ENCODE measurements at regions not wholly inside any gene's neighbourhood (a gene's known extent, or its start where the extent isn't known, plus 50 kb on each side); places are given as distances from the start of the nearest gene placed in this dataset.

- DNase-seq = no peak
These were observed 105.3 kb downstream of the FOXL1 start for GRCh38 chr16:86683441-86684194.

DNA sequence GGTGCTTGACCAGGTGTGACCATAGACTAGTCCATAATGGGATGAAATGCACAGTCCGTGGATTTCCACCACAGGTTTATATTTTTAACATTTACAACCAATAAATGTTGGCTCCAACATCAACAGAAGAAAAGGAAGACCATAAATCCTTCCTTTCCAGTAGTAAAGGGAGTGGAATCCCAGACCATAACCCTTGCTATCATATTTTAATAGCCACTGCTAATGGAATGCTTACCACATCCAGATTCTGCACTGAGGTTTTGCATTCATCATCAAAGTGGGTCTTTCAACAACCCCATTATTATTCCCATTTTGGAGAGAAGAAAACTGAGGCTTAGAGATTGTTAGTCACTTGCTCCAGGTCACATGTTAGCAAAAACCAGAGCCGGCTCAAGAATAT, 106.7 kb downstream of the FOXL1 start:
- DNase-seq = no peak

- DNase-seq = no peak
These were observed 112.6 kb downstream of the FOXL1 start for GRCh38 chr16:86690970-86691369.

DNA sequence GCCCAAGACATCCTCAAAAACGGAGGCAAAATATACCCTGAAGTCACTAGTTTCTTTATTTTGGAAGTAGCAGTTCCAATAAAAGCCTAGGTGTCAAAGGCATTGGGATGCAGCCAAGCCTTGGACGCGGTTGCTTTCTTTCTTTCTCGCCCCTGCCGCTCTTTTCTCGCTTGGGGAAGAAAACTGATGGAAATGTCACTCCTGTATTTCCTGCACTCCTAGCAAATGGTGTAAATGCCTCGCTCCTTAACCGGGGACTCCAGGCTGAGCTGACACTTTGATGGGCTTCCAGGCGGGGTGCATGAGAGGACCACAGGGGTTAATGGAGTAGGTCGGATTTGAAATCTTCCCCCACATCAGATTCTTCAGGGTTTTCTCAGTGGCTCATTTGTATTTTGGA, 114.1 kb downstream of the FOXL1 start:
- no peak for DNase-seq

GRCh38 chr16:86693033-86693432, 114.7 kb downstream of the FOXL1 start:
- DNase-seq = no peak

DNA sequence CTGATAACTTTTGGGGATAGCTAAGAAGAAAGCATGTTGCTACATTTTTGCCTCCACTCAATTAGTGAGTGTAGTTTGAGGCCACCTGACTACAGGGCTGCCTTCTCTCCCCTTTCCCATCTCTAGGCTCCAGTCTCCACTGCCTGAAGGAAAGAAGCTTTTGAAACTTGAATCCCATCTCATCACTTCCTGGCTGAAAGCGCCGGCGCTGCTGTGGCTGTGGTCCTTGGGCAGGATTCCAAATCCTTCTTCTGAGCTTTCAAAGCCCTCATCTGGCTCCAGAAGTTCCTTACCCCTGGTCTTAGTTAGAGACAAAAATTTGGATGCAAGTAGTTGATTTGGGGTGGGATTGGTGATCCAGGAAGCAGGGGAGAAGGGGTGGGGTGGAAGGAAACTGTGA, 119.4 kb downstream of the FOXL1 start:
- DNase-seq = no peak

GRCh38 chr16:86700046-86700945, 121.9 kb downstream of the FOXL1 start:
- DNase-seq = no peak

GRCh38 chr16:86701286-86701975, 123.1 kb downstream of the FOXL1 start:
- no peak for DNase-seq

GRCh38 chr16:86702824-86703588, 124.7 kb downstream of the FOXL1 start:
- no peak for DNase-seq

DNA sequence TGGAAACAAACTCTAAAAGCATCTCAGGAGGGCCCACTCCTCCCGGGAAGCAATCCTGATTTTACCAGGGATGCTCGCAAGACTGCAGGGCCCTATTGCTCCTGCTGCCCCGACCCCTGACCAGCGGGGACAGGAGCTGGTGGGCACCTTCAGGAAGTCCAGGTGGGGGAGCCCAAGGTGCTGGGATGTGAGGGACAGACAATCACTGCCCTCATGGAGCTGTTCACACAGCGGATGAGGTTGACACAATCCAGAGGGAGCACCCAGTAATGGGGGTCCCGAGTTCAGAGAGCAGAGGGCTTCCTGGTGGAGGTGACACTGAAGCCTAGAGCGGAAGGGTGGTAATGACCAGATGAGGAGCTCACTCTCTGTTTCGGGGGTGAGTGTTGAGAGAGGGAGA, 126.2 kb downstream of the FOXL1 start:
- DNase-seq = no peak

DNA sequence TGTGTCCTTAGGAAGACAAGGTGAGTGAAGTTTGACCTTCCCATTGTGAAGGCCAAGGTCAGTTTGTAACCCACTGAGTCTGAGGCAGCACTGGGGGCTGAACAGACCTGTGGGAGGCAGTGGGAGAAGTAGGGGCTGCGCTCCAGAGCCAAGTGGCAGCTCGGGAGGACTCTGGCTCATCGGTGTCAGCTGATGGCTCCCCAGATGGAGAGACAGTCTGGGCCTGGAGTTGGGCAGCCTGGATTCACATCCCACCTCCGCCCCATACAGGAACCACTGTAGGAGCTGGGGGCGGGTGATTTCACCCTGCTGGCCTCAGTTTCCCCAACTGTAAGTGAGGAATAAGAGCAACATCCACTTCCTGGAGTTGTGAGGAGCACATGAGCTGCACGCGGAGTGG, 128.4 kb downstream of the FOXL1 start:
- DNase-seq = no peak

DNA sequence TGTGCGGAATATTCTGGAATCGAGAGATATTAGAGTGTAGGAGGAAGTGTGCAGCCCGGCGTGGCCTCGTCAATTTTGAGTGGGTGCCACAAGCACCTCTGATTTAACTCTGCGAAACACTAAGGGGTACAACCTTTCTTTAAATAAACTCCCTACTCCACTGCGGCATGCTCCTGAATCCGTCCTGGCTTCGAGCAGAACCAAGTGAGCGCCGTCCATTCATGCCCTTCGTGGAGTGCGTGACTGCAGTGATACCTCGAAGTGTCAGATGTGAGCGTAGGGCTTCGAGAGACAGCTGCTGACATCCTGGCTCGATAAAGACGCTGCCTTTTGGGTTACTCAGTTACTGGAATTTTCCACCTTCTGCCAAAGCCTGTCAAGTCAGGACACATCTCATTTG, 128.8 kb downstream of the FOXL1 start:
- DNase-seq = no peak

- DNase-seq = no peak
These were observed 129.2 kb downstream of the FOXL1 start for GRCh38 chr16:86707581-86707980.

DNA sequence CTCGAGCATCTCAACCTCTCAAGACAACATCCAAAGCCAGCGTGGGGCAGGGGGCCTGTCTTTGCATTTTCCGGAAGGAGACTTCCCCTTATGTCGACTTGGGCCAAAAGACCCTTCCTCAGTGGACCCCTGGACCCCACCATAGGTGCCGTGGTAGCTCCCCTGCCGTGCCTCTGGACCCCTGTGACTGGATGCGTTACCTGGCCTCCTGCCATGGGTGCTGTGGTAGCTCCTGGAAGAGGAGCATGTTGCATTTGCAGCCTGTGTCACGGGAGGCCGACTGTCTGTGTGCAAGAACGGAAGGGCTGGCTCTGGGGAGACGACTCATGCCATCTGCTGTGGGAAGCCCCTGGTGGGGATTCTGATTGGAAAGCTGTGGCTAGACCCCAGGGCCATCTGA, 130.1 kb downstream of the FOXL1 start:
- no peak for DNase-seq

DNA sequence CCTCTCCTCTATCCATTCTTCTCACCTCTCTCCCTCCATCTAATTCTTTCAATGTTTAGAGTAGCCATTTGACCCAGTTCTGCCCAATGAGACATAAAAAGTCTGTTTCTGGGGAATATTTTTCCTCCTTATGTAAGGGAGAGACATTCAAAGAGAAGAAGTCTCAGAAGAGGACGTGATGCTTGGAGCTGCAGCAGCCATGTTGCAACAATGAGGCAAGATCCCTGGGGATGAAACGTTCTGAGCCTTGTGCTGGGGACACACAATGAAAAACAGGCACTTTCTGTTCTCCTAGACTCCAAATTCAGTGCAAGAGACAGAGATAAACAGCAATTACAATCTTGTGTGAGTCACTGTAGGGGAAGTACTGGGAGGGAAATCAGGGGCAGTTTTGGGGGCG, 130.8 kb downstream of the FOXL1 start:
- no peak for DNase-seq

DNA sequence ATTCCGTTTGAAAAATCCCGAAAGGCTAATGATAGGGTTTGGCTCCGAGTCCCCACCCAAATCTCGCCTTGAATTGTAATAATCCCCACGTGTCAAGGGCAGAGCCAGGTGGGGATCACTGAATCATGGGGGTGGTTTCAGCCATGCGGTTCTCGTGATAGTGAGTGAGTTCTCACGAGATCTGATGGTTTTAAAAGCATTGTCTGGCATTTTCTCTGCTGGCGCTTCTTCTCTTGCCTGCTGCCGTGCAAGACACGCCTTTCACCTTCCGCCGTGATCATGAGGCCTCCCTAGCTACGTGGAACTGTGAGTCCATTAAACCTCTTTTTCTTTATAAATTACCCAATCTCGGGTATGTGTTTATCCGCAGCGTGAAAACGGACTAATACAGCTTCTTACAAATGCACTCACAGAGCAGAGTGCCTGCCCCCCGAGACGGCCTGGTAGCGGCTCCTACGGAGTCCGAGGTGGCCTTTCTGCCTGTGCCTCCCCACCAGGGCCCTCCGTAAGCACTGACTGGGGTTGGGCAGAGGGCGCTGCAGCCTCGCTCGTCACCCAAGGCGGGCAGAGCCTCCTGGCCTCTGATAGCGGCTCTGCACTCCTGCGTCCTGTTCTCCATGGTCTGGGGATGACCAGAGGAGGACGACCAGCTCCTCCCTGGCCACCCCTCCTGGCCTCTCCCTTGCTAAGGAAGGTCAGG, 131.7 kb downstream of the FOXL1 start:
- no peak for DNase-seq

- no peak for DNase-seq
These were observed 132.2 kb downstream of the FOXL1 start for GRCh38 chr16:86710602-86710950.

DNA sequence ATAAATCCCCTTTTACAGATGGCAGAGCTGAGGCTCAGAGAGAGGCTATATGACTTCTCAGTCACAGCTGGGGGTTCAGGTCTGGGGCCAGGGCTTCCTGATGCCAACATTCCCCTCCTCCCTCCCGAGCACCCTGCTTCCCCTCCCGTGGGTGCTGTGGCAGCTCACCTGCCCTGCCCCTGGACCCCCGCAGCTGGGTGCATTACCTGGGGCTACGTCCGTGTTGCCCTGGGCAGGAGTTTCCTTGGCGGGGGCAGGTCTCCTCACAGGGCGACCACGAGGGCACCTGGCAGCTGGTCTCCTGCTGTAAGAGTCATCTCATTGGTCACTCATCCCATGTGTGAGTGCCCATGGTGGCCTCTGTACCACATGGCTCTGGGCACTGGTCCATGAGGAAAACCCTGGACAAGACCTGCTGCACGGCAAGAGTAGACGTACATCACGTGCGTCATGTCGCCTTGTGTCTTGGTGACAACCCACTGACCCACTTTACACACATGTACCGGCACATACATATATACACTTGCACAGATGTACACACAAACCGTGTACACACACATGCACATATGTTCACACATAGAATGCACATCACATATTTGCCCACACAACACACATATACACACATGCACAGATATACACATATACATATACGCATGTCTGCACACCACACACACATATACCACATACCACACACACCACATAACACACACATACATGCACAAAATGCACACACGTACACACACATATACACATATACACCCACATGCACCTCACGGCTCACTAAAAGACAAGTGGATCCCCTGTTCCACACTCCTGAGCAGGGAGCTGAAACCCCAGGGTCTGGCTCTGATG, 134.0 kb downstream of the FOXL1 start:
- DNase-seq = no peak

DNA sequence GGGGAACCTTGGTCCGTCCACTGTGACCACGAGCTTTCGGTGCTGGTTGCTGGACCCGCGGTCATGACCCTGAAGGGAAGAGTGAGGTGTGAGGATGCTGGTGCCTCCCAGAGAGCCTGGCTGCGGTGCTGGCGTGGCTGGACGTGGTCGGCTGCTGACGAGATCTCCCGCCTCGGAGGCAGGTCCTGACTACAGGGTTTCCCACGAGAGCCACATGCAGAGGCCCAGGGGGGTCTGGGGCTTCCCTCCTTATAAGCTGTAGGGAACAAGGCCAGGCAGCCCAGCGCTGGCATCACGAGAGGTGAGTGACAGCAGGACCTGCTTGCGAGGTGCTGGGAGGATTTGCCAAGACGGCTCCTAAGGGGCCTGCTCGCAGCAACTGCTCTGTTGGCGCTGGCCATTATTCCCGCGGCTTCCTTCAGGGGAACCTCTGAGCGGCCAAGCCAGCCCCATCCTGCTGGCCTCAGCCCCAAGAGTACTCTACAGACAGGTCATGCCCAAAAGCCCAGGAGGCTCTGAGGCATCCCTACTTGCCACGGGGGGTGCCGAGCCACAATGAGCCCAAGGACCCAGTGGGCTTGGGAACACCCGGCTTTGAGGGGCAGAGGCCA, 134.8 kb downstream of the FOXL1 start:
- DNase-seq = no peak

GRCh38 chr16:86714166-86714565, 135.8 kb downstream of the FOXL1 start:
- DNase-seq = no peak

Data from left kidney (tissue), 1 donor.